HS-27A (cell line): ENCODE measurements at regions not wholly inside any gene's neighbourhood (a gene's known extent, or its start where the extent isn't known, plus 50 kb on each side); places are given as distances from the start of the nearest gene placed in this dataset.

Experiments
- DNase-seq: peaks from one replicate; pipeline ENCODE4 v3.0.0-alpha.2; 2012; ENCODE audit warnings: low read depth, missing footprints

GRCh38 chr6:47932575-47932974, 150.7 kb downstream of the OPN5 start:
- no peak for DNase-seq

DNA sequence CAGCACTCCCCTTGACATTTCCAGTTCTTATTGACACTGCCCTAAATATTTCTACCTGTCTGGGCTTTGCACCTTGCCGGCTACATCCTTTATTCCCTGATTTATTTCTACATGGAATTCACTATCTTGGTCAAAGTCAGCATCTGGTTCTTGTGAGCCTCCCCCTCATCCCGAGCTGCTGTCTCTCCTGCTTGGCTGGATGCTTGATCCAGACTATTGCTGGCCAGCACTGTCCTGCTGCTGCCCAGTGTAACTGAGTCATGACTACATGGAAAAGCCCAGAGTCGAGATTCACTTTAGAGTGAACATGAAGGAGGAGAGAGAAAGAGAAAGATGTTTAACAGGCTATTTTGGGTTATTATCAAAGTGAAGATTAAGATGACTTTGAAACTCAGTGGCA, 142.2 kb downstream of the OPN5 start:
- DNase-seq: no peak

GRCh38 chr6:47922391-47922790, 140.6 kb downstream of the OPN5 start:
- DNase-seq: no peak

DNA sequence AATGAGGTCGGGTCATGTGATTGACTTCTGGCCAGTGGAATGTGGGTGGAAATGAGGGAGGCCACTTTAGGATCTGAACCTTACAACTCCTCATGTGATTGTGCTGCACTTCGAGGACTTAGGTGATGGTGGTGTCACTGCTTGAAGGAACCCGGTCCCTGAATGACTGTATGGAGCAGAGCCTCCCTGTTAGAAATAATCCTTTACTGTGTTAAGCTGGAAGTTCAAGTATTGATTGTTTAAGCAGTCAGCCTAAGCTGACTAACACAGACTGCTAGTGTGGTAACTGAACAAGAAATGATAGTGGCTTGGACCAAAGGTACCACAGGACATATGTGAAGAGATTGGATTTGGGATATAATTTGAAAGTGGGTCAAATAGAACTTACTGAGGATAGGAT, 138.0 kb downstream of the OPN5 start:
- no peak for DNase-seq

DNA sequence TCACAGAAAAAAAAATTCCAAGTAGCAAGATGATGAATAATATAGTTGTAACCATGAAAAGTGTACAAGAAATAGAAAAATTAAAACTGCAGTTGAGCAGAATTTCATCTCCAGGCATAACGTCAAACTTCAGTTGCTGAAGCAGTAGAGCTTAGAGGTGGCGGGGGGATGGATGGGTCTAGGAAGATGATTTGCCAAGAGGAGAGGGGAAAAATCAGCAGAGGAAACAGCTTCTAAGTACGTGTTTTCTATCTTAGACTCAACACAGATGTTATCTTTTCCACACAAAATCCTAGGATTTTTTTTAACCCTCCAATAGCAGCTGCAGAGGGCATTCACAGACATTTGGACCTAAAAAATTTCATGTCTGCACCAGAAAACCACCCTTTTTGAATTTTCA, 136.0 kb downstream of the OPN5 start:
- DNase-seq: no peak

- DNase-seq: no peak
Measured at GRCh38 chr6:47917202-47917601, 135.4 kb downstream of the OPN5 start.

DNA sequence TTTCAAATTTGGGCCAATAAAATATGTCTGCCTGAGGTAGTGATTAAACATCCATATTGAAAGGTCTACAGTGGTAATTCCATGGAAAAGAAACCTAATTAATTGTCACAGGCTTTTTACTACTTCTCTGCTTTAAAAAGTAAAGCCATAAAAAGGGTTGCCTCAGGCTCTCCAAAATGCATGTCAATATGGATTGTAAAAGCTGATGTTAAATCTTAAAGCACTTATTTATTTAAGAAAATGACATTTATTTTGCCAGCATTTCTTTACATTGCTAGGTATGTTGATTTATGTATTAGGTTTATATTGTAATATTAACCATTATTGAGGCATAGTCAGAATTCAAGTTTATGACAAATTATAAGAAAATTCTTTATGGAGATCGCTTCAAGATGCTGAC, 133.2 kb downstream of the OPN5 start:
- no peak for DNase-seq

- no peak for DNase-seq
Measured at GRCh38 chr6:47908271-47908670, 126.4 kb downstream of the OPN5 start.

GRCh38 chr6:47905717-47906116, 123.9 kb downstream of the OPN5 start:
- DNase-seq: no peak

GRCh38 chr6:47897247-47897646, 115.4 kb downstream of the OPN5 start:
- no peak for DNase-seq

DNA sequence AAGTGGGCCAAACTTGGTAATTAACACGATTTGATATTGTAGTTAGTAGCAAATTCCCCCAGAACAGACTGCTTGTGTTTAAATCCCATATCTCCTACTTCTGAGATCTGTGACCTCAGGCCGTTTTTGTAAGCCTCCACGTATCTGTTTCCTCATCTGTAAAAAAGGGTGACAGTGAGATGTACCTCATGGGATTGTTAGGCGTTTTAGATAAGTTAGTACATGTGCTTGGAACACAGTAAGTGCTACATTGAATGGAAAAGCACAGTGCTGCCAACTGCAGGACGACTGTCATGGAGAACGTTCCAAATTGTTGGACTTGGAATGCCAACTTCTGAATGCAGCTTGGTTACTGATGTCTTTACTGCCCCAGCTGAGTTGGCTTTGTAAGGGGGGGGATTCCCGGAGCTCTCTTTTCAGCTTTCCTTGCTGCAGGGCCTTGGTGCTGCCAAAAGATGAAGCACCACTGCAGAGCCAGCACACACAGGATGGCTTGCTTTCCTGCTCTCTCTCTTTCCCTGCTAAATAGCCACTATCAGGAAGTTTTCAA, 108.6 kb downstream of the OPN5 start:
- DNase-seq: no peak

- no peak for DNase-seq
Measured at GRCh38 chr6:47879015-47879414, 97.2 kb downstream of the OPN5 start.
